Stimulated activated naive CD8-positive, alpha-beta T cell treated with anti-CD3 and anti-CD28 coated beads, Interleukin-15, amount 100 ng/mL, for 72 hours (primary cell): ENCODE measurements at regions not wholly inside any gene's neighbourhood (a gene's known extent, or its start where the extent isn't known, plus 50 kb on each side); places are given as distances from the start of the nearest gene placed in this dataset.

Experiments used
- ATAC-seq: fragments of 150-1000 bp; cut with Tn5 transposase; 2 replicates; pipeline ENCODE4 v1.10.0; 2021; ENCODE audit warnings: mild to moderate bottlenecking, moderate library complexity
- DNase-seq, 2 donors: peaks; one replicate each; pipeline ENCODE4 v3.0.0; 2021 to 2022
- H3K27ac Mint-ChIP-seq, 2 donors: one replicate each; pipeline ENCODE4 v1.8.0; 2022; ENCODE audit warnings: mild to moderate bottlenecking in 2 of 2, mixed read lengths in 2 of 2, moderate library complexity in 2 of 2
- H3K27me3 Mint-ChIP-seq: one replicate; pipeline ENCODE4 v1.8.0; 2022; ENCODE audit warnings: mixed read lengths
- H3K4me1 Mint-ChIP-seq: one replicate; pipeline ENCODE4 v1.8.0; 2022; ENCODE audit warnings: mild to moderate bottlenecking, mixed read lengths
- H3K4me3 Mint-ChIP-seq, 2 donors: one replicate each; pipeline ENCODE4 v1.8.0; 2022; ENCODE audit warnings: mild to moderate bottlenecking in 2 of 2, mixed read lengths in 2 of 2, moderate library complexity in 1 of 2
- H3K9me3 Mint-ChIP-seq, 2 donors: one replicate each; pipeline ENCODE4 v1.8.0; 2022; ENCODE audit warnings: mixed read lengths in 2 of 2

- Mint-ChIP-seq H3K4me1 (peaks cover 29% of the 10 kb centered on the region), H3K27ac (no peak overlapping the region), H3K9me3 (no peaks in the 10 kb centered on the region), H3K4me3 (no peak overlapping the region), H3K27me3 (no peaks in the 10 kb centered on the region)
- ATAC-seq (no peak), DNase-seq (no peak)
These were observed 68.6 kb upstream of the ARHGAP32 start for GRCh38 chr11:129260750-129261149.

- ATAC-seq: no peak
- Mint-ChIP-seq H3K27me3 (no peaks in the 10 kb centered on the region), H3K4me1 (peaks cover 23% of the 10 kb centered on the region), H3K9me3 (no peaks in the 10 kb centered on the region), H3K4me3 (no peak overlapping the region), H3K27ac (no peak overlapping the region)
- no peak for DNase-seq
These were observed 67.8 kb upstream of the ARHGAP32 start for GRCh38 chr11:129259931-129260348.

GRCh38 chr11:129258205-129258604 lies 66.1 kb upstream of the ARHGAP32 start:
- H3K27ac Mint-ChIP-seq: no peak overlapping the region
- ATAC-seq (no peak), DNase-seq (no peak)
- H3K4me1 Mint-ChIP-seq: peaks cover 14% of the 10 kb centered on the region
- H3K9me3 Mint-ChIP-seq: no peaks in the 10 kb centered on the region
- no peak overlapping the region for H3K4me3 Mint-ChIP-seq
- H3K27me3 Mint-ChIP-seq: no peaks in the 10 kb centered on the region

GRCh38 chr11:129257512-129257911 lies 65.4 kb upstream of the ARHGAP32 start:
- DNase-seq (no peak), ATAC-seq (no peak)
- Mint-ChIP-seq H3K4me1 (peaks cover 12% of the 10 kb centered on the region), H3K4me3 (no peak overlapping the region), H3K27ac (no peak overlapping the region), H3K9me3 (no peaks in the 10 kb centered on the region), H3K27me3 (no peaks in the 10 kb centered on the region)

- ATAC-seq (no peak), DNase-seq (no peak)
- no peaks in the 10 kb centered on the region for H3K9me3 Mint-ChIP-seq
- H3K4me1 Mint-ChIP-seq: peaks cover 9% of the 10 kb centered on the region
- H3K4me3 Mint-ChIP-seq: no peak overlapping the region
- no peaks in the 10 kb centered on the region for H3K27me3 Mint-ChIP-seq
- no peak overlapping the region for H3K27ac Mint-ChIP-seq
These were observed 60.5 kb upstream of the ARHGAP32 start for GRCh38 chr11:129252621-129253020.

- Mint-ChIP-seq H3K4me1 (peaks cover 18% of the 10 kb centered on the region), H3K9me3 (no peaks in the 10 kb centered on the region), H3K27me3 (no peaks in the 10 kb centered on the region), H3K4me3 (no peak overlapping the region), H3K27ac (no peak overlapping the region)
- ATAC-seq: no peak
- no peak for DNase-seq
These were observed 58.9 kb upstream of the ARHGAP32 start for GRCh38 chr11:129251067-129251466.

- Mint-ChIP-seq H3K4me3 (no peak overlapping the region), H3K4me1 (peaks cover 18% of the 10 kb centered on the region), H3K9me3 (no peaks in the 10 kb centered on the region), H3K27me3 (no peaks in the 10 kb centered on the region), H3K27ac (no peak overlapping the region)
- no peak for ATAC-seq
- DNase-seq: no peak
These were observed 57.8 kb upstream of the ARHGAP32 start for GRCh38 chr11:129249923-129250322.

GRCh38 chr11:129249351-129249750 lies 57.2 kb upstream of the ARHGAP32 start:
- no peak overlapping the region for H3K4me3 Mint-ChIP-seq
- no peaks in the 10 kb centered on the region for H3K9me3 Mint-ChIP-seq
- ATAC-seq (no peak), DNase-seq (no peak)
- H3K27me3 Mint-ChIP-seq: no peaks in the 10 kb centered on the region
- peaks cover 18% of the 10 kb centered on the region for H3K4me1 Mint-ChIP-seq
- H3K27ac Mint-ChIP-seq: no peak overlapping the region

GRCh38 chr11:129248618-129249017 lies 56.5 kb upstream of the ARHGAP32 start:
- H3K27ac Mint-ChIP-seq: no peak overlapping the region
- DNase-seq (no peak), ATAC-seq (no peak)
- peaks cover 21% of the 10 kb centered on the region for H3K4me1 Mint-ChIP-seq
- no peaks in the 10 kb centered on the region for H3K27me3 Mint-ChIP-seq
- no peaks in the 10 kb centered on the region for H3K9me3 Mint-ChIP-seq
- H3K4me3 Mint-ChIP-seq: no peak overlapping the region

- Mint-ChIP-seq H3K27me3 (no peaks in the 10 kb centered on the region), H3K4me1 (peaks cover 24% of the 10 kb centered on the region), H3K9me3 (no peaks in the 10 kb centered on the region), H3K4me3 (no peak overlapping the region), H3K27ac (no peak overlapping the region)
- DNase-seq: no peak
- ATAC-seq: no peak
These were observed 55.0 kb upstream of the ARHGAP32 start for GRCh38 chr11:129247135-129247534.

GRCh38 chr11:129242855-129243254 lies 50.7 kb upstream of the ARHGAP32 start:
- H3K27ac Mint-ChIP-seq: no peak overlapping the region
- no peaks in the 10 kb centered on the region for H3K9me3 Mint-ChIP-seq
- no peak overlapping the region for H3K4me3 Mint-ChIP-seq
- peaks cover 15% of the 10 kb centered on the region for H3K4me1 Mint-ChIP-seq
- no peak for DNase-seq
- ATAC-seq: no peak
- H3K27me3 Mint-ChIP-seq: no peaks in the 10 kb centered on the region
